Breast epithelium (tissue), 3 donors: ENCODE measurements at regions not wholly inside any gene's neighbourhood (a gene's known extent, or its start where the extent isn't known, plus 50 kb on each side); places are given as distances from the start of the nearest gene placed in this dataset.

ENCODE experiments used
- POLR2AphosphoS5 ChIP-seq, 3 donors: sonication (generic); formaldehyde crosslinking; IDR thresholded peaks; one replicate each; pipeline ENCODE4 v1.6.1; 2017; ENCODE audit warnings: antibody characterized with exemption in 3 of 3
- TF ChIP-seq, protein P1 (sequence below), 3 donors: fragments of 450-650 bp; IDR thresholded peaks; one replicate each; pipeline ENCODE4 v1.5.1; 2016 to 2017; ENCODE audit warnings: antibody characterized with exemption in 3 of 3, mild to moderate bottlenecking in 3 of 3, moderate library complexity in 3 of 3

DNA sequence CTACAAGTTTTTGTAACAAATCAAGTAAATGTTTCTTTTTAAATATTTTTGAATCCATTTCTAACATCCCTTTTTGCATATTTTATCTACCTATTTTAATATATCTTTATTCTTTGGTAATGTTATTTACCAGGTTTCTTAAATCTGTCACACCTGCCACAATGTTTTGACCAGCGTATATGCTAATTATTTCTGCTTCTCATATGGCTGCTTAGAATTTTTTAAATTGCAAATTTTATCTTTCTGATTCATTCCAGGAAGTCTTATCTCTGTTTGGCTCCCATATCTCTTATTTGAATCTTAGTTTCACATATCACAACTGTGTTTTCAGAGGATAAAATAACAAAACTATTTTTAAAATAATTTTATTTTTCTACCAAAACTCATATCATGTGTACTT is 1411.1 kb downstream of the KCNT2 start:
- no peak for TF ChIP-seq POLR2AphosphoS5 (IDR thresholded peaks at IDR 0.05)
- TF ChIP-seq, protein P1, sequence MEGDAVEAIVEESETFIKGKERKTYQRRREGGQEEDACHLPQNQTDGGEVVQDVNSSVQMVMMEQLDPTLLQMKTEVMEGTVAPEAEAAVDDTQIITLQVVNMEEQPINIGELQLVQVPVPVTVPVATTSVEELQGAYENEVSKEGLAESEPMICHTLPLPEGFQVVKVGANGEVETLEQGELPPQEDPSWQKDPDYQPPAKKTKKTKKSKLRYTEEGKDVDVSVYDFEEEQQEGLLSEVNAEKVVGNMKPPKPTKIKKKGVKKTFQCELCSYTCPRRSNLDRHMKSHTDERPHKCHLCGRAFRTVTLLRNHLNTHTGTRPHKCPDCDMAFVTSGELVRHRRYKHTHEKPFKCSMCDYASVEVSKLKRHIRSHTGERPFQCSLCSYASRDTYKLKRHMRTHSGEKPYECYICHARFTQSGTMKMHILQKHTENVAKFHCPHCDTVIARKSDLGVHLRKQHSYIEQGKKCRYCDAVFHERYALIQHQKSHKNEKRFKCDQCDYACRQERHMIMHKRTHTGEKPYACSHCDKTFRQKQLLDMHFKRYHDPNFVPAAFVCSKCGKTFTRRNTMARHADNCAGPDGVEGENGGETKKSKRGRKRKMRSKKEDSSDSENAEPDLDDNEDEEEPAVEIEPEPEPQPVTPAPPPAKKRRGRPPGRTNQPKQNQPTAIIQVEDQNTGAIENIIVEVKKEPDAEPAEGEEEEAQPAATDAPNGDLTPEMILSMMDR (IDR thresholded peaks at IDR 0.05), result no peak
